GM21825 (cell line): ENCODE measurements at regions not wholly inside any gene's neighbourhood (a gene's known extent, or its start where the extent isn't known, plus 50 kb on each side); places are given as distances from the start of the nearest gene placed in this dataset.

Experiments
- ATAC-seq: cut with Tn5 transposase; IDR thresholded peaks from one replicate; pipeline ENCODE4 v1.9.1; 2021; ENCODE audit warnings: mild to moderate bottlenecking, moderate library complexity; ENCODE audit not compliant: unreplicated experiment

GRCh38 chr20:16175322-16175961 lies 397.8 kb downstream of the KIF16B start:
- ATAC-seq, result peak; percentile 95

GRCh38 chr20:16174311-16174710 lies 398.9 kb downstream of the KIF16B start:
- no peak for ATAC-seq

- ATAC-seq, result no peak
Observed at GRCh38 chr20:16173044-16173443, 400.2 kb downstream of the KIF16B start.

- ATAC-seq, result no peak
Observed at GRCh38 chr20:16171180-16171579, 402.1 kb downstream of the KIF16B start.

- ATAC-seq, result no peak
Observed at GRCh38 chr20:16170406-16170971, 402.8 kb downstream of the KIF16B start.

GRCh38 chr20:16167423-16168130 lies 405.7 kb downstream of the KIF16B start:
- no peak for ATAC-seq

GRCh38 chr20:16166737-16167136 lies 406.5 kb downstream of the KIF16B start:
- ATAC-seq, result no peak

- peak; percentile 41 for ATAC-seq
Observed at GRCh38 chr20:16158976-16159286, 414.3 kb downstream of the KIF16B start.

- ATAC-seq, result peak; percentile 86
Observed at GRCh38 chr20:16158090-16158975, 414.9 kb downstream of the KIF16B start.

GRCh38 chr20:16147916-16148315 lies 425.3 kb downstream of the KIF16B start:
- no peak for ATAC-seq

- ATAC-seq, result no peak
Observed at GRCh38 chr20:16147216-16147615, 426.0 kb downstream of the KIF16B start.

- ATAC-seq, result no peak
Observed at GRCh38 chr20:16145919-16146318, 427.3 kb downstream of the KIF16B start.

GRCh38 chr20:16143596-16143995 lies 429.7 kb downstream of the KIF16B start:
- ATAC-seq, result no peak

- no peak for ATAC-seq
Observed at GRCh38 chr20:16135630-16136029, 437.6 kb downstream of the KIF16B start.

- ATAC-seq, result no peak
Observed at GRCh38 chr20:16132036-16132798, 441.0 kb downstream of the KIF16B start.

GRCh38 chr20:16129411-16129810 lies 443.8 kb downstream of the KIF16B start:
- ATAC-seq, result no peak

GRCh38 chr20:16128538-16129106 lies 444.6 kb downstream of the KIF16B start:
- no peak for ATAC-seq

- ATAC-seq, result no peak
Observed at GRCh38 chr20:16125816-16126215, 447.4 kb downstream of the KIF16B start.

GRCh38 chr20:16124911-16125776 lies 448.1 kb downstream of the KIF16B start:
- no peak for ATAC-seq
